Prostate gland (tissue), 2 donors: ENCODE measurements at regions not wholly inside any gene's neighbourhood (a gene's known extent, or its start where the extent isn't known, plus 50 kb on each side); places are given as distances from the start of the nearest gene placed in this dataset.

Experiments
- CTCF ChIP-seq, 4 experiments: fragments of 200-600 bp in 2 of 4; fragments of 450-650 bp in 2 of 4; sonication (generic) in 2 of 4; IDR thresholded peaks; 1 replicate in 3 of 4; 2 replicates in 1 of 4; pipeline ENCODE4 v1.5.1; 2016 to 2019; ENCODE audit warnings: antibody characterized with exemption in 4 of 4, mild to moderate bottlenecking in 2 of 4, moderate library complexity in 2 of 4
- POLR2A ChIP-seq: fragments of 450-650 bp; IDR thresholded peaks from one replicate; pipeline ENCODE4 v1.6.1; 2016; ENCODE audit warnings: antibody characterized with exemption, mild to moderate bottlenecking
- POLR2AphosphoS5 ChIP-seq: sonication (generic); formaldehyde crosslinking; IDR thresholded peaks from one replicate; pipeline ENCODE4 v1.6.1; 2017; ENCODE audit warnings: antibody characterized with exemption

GRCh38 chr4:81557306-81557705 is 85.6 kb upstream of the RASGEF1B start:
- TF ChIP-seq POLR2AphosphoS5 (no peak), POLR2A (no peak), CTCF (IDR thresholded peaks at IDR 0.05) (no peak)
